Liver (tissue), 8 donors: ENCODE measurements at regions not wholly inside any gene's neighbourhood (a gene's known extent, or its start where the extent isn't known, plus 50 kb on each side); places are given as distances from the start of the nearest gene placed in this dataset.

Source experiments
- DNase-seq: peaks from one replicate; pipeline ENCODE4 v3.0.0-alpha.2; 2017; ENCODE audit warnings: low spot score
- H3K27ac ChIP-seq, 2 donors: one replicate each; pipeline ENCODE4 v1.7.0; 2013; ENCODE audit warnings: inconsistent platforms in 2 of 2, low read length in 2 of 2, control low read depth in 1 of 2, low read depth in 1 of 2, mild to moderate bottlenecking in 1 of 2
- H3K27me3 ChIP-seq, 4 donors: one replicate each; pipeline versions ENCODE4 v1.6.1 to v1.7.0; 2013; ENCODE audit warnings: low read length in 3 of 4, inconsistent platforms in 1 of 4, mild to moderate bottlenecking in 1 of 4, moderate library complexity in 1 of 4; ENCODE audit not compliant: control insufficient read depth in 4 of 4, insufficient read depth in 4 of 4
- H3K36me3 ChIP-seq, 4 donors: one replicate each; pipeline versions ENCODE4 v1.6.1 to v1.7.0; 2013; ENCODE audit warnings: low read length in 3 of 4, mild to moderate bottlenecking in 3 of 4, low read depth in 1 of 4, moderate library complexity in 1 of 4; ENCODE audit not compliant: control insufficient read depth in 4 of 4, insufficient read depth in 3 of 4
- H3K4me1 ChIP-seq, 4 donors: one replicate each; pipeline versions ENCODE4 v1.6.1 to v1.7.0; 2013; ENCODE audit warnings: low read length in 3 of 4, mild to moderate bottlenecking in 3 of 4, moderate library complexity in 1 of 4; ENCODE audit not compliant: control insufficient read depth in 4 of 4, insufficient read depth in 4 of 4
- H3K4me3 ChIP-seq, 3 donors: one replicate each; pipeline versions ENCODE4 v1.6.1 to v1.7.0; 2013; ENCODE audit warnings: low read length in 3 of 3, control low read depth in 1 of 3, low read depth in 1 of 3, mild to moderate bottlenecking in 1 of 3
- H3K9ac ChIP-seq, 2 donors: one replicate each; pipeline ENCODE4 v1.7.0; 2013; ENCODE audit warnings: low read length in 2 of 2, mild to moderate bottlenecking in 2 of 2, moderate library complexity in 2 of 2, control low read depth in 1 of 2, low read depth in 1 of 2
- H3K9me3 ChIP-seq, 4 donors: one replicate each; pipeline versions ENCODE4 v1.6.1 to v1.7.0; 2013; ENCODE audit warnings: low read length in 3 of 4; ENCODE audit not compliant: control insufficient read depth in 4 of 4
- ATF3 ChIP-seq: IDR thresholded peaks from 2 replicates; pipeline ENCODE4 v1.6.1; 2016; ENCODE audit warnings: antibody characterized with exemption
- CTCF ChIP-seq: fragments of 150-350 bp; IDR thresholded peaks from 2 replicates; pipeline ENCODE4 v1.5.1; 2017; ENCODE audit warnings: improper control_type of control experiment, low read depth, low read length; ENCODE audit not compliant: missing input control
- EGR1 ChIP-seq, 2 donors: IDR thresholded peaks; 2 replicates each; pipeline ENCODE4 v1.6.1; 2016 to 2018; ENCODE audit warnings: antibody characterized with exemption in 2 of 2, low read depth in 2 of 2
- FOXA1 ChIP-seq: IDR thresholded peaks from 2 replicates; pipeline ENCODE4 v1.6.1; 2016; ENCODE audit warnings: antibody characterized with exemption
- FOXA2 ChIP-seq: IDR thresholded peaks from 2 replicates; pipeline ENCODE4 v1.6.1; 2016; ENCODE audit warnings: antibody characterized with exemption
- GABPA ChIP-seq, 2 donors: IDR thresholded peaks in 1 of 2; conservative IDR thresholded peaks in 1 of 2; 2 replicates each; pipeline ENCODE4 v1.6.1; 2016; ENCODE audit warnings: antibody characterized with exemption in 2 of 2, mild to moderate bottlenecking in 1 of 2, moderate library complexity in 1 of 2
- HNF4A ChIP-seq, 2 donors: conservative IDR thresholded peaks; 2 replicates each; pipeline ENCODE4 v1.6.1; 2016; ENCODE audit warnings: antibody characterized with exemption in 2 of 2, mild to moderate bottlenecking in 2 of 2
- HNF4G ChIP-seq: IDR thresholded peaks from 2 replicates; pipeline ENCODE4 v1.6.1; 2016; ENCODE audit warnings: antibody characterized with exemption
- JUND ChIP-seq, 2 donors: IDR thresholded peaks; 2 replicates each; pipeline ENCODE4 v1.6.1; 2016; ENCODE audit warnings: antibody characterized with exemption in 2 of 2
- MAX ChIP-seq: IDR thresholded peaks from 2 replicates; pipeline ENCODE4 v1.6.1; 2016; ENCODE audit warnings: antibody characterized with exemption
- NR2F2 ChIP-seq: IDR thresholded peaks from 2 replicates; pipeline ENCODE4 v1.6.1; 2016; ENCODE audit warnings: antibody characterized with exemption
- RAD21 ChIP-seq, 2 donors: IDR thresholded peaks; 2 replicates each; pipeline ENCODE4 v1.6.1; 2016; ENCODE audit warnings: antibody characterized with exemption in 2 of 2, mild to moderate bottlenecking in 2 of 2
- REST ChIP-seq: IDR thresholded peaks from 2 replicates; pipeline ENCODE4 v1.6.1; 2016; ENCODE audit warnings: antibody characterized with exemption, mild to moderate bottlenecking
- RXRA ChIP-seq, 2 donors: IDR thresholded peaks; 2 replicates each; pipeline ENCODE4 v1.6.1; 2017 to 2018; ENCODE audit warnings: antibody characterized with exemption in 2 of 2, mild to moderate bottlenecking in 1 of 2
- SP1 ChIP-seq: IDR thresholded peaks from 2 replicates; pipeline ENCODE4 v1.6.1; 2018; ENCODE audit warnings: antibody characterized with exemption, mild to moderate bottlenecking
- TAF1 ChIP-seq: conservative IDR thresholded peaks from 2 replicates; pipeline ENCODE4 v1.6.1; 2016; ENCODE audit warnings: antibody characterized with exemption, mild to moderate bottlenecking
- YY1 ChIP-seq: IDR thresholded peaks from 2 replicates; pipeline ENCODE4 v1.6.1; 2016; ENCODE audit warnings: antibody characterized with exemption, mild to moderate bottlenecking
- ZBTB33 ChIP-seq: IDR thresholded peaks from 2 replicates; pipeline ENCODE4 v1.6.1; 2016; ENCODE audit warnings: antibody characterized with exemption
- WGBS: extraction: QIAGEN DNeasy Blood & Tissue Kit; methylation state at CpG from one replicate; pipeline ENCODE4 v1.1.7; 2013; 5-methylcytosine and 5-hydroxymethylcytosine counted together
- donor health status: healthy.
- donor health status: healthy.
- donor health status: healthy.
- donor health status: healthy.
- donor health status: healthy.

- no peak for TF ChIP-seq REST
- TF ChIP-seq RXRA (IDR thresholded peaks at IDR 0.05) = no peak
- no peak for TF ChIP-seq RAD21 (IDR thresholded peaks at IDR 0.05)
- no peak for TF ChIP-seq MAX
Observed at GRCh38 chr2:14234911-14235310, 397.6 kb upstream of the LRATD1 start (continued).

GRCh38 chr2:14235667-14236066, 396.9 kb upstream of the LRATD1 start:
- H3K4me3 ChIP-seq = no peak overlapping the region
- TF ChIP-seq HNF4A (conservative IDR thresholded peaks at IDR 0.05) (no peak), SP1 (no peak), YY1 (no peak), TAF1 (no peak), MAX (no peak), NR2F2 (no peak), ATF3 (no peak), CTCF (no peak), FOXA1 (no peak), FOXA2 (no peak), EGR1 (IDR thresholded peaks at IDR 0.05; ENCODE audit: low read depth in 2 of 2) (no peak), HNF4G (no peak), RAD21 (IDR thresholded peaks at IDR 0.05) (no peak), JUND (IDR thresholded peaks at IDR 0.05) (no peak), GABPA (IDR thresholded peaks at IDR 0.05 in 1 of 2, conservative IDR thresholded peaks at IDR 0.05 in 1 of 2) (no peak), RXRA (IDR thresholded peaks at IDR 0.05) (no peak), ZBTB33 (no peak)
- WGBS = 63% methylated on average over 3 of the region's 3 CpGs
- H3K27ac ChIP-seq = no peak overlapping the region
- no peaks in the 10 kb centered on the region for H3K9me3 ChIP-seq
- no peaks in the 10 kb centered on the region for H3K27me3 ChIP-seq
- H3K9ac ChIP-seq = no peak overlapping the region
- H3K4me1 ChIP-seq = no peaks in the 10 kb centered on the region
- H3K36me3 ChIP-seq = no peaks in the 10 kb centered on the region
- no peak for DNase-seq
